ENCODE measurements at regions not wholly inside any gene's neighbourhood (a gene's known extent, or its start where the extent isn't known, plus 50 kb on each side); places are given as distances from the start of the nearest gene placed in this dataset.

GRCh38 chr10:53135213-53135896 lies 362.8 kb upstream of the MBL2 start:
- no peak overlapping the region for H3K27ac ChIP-seq
- H3K4me3 ChIP-seq = no peak overlapping the region
- no peak for TF ChIP-seq CTCF (IDR thresholded peaks at IDR 0.05)
- DNase-seq (ENCODE audit: low spot score) = no peak

GRCh38 chr10:53134050-53134449 lies 361.5 kb upstream of the MBL2 start:
- H3K27ac ChIP-seq = no peak overlapping the region
- DNase-seq (ENCODE audit: low spot score) = no peak
- no peak for TF ChIP-seq CTCF (IDR thresholded peaks at IDR 0.05)
- H3K4me3 ChIP-seq = no peak overlapping the region

DNA sequence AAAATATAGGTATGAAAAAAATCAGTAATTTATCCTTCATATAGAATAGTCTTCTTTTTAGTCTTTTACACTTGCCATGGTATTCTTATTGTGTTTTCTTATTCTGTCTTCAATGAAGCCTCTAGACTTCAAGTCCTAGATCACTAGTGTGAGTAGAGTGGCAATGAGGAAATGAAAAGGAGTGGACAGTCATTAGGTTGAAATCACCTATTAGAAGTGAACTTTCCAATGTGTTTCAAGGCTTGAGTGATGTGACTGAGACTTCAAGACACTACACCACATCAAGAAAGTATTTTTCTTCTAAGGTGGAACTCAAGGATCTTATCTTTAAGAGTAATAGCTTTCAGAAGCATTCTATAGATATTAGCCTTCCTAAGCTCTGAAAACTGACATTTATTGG lies 357.8 kb upstream of the MBL2 start:
- TF ChIP-seq CTCF (IDR thresholded peaks at IDR 0.05) = no peak
- Histone ChIP-seq H3K4me3 (no peak overlapping the region), H3K27ac (no peak overlapping the region)
- DNase-seq (ENCODE audit: low spot score) = no peak

- Histone ChIP-seq H3K4me3 (no peak overlapping the region), H3K27ac (no peak overlapping the region)
- DNase-seq (ENCODE audit: low spot score) = no peak
- TF ChIP-seq CTCF (IDR thresholded peaks at IDR 0.05) = no peak
Measured at GRCh38 chr10:53127686-53128085, 355.1 kb upstream of the MBL2 start.

DNA sequence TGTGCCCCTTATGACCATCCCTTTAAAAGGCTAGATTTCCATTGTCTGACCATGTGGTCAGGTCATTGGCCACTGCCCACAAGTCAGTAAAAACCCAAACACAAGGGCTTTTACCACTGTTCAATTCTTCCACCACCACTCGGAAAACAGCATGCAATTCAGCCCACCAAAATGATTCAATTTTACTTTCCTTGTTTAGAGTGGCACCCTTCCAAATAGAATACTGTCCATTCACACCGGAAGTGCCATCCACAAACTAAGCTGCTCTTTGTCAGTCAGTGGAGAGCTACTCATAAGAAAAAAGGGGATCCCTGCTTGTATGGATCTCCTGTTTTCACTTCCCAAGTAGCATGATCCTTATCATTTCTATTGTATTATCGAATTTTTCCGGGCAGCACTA lies 350.7 kb upstream of the MBL2 start:
- Histone ChIP-seq H3K27ac (no peak overlapping the region), H3K4me3 (no peak overlapping the region)
- DNase-seq (ENCODE audit: low spot score) = no peak
- TF ChIP-seq CTCF (IDR thresholded peaks at IDR 0.05) = no peak

GRCh38 chr10:53122281-53122680 lies 349.7 kb upstream of the MBL2 start:
- no peak for DNase-seq (ENCODE audit: low spot score)
- Histone ChIP-seq H3K4me3 (no peak overlapping the region), H3K27ac (no peak overlapping the region)
- no peak for TF ChIP-seq CTCF (IDR thresholded peaks at IDR 0.05)

DNA sequence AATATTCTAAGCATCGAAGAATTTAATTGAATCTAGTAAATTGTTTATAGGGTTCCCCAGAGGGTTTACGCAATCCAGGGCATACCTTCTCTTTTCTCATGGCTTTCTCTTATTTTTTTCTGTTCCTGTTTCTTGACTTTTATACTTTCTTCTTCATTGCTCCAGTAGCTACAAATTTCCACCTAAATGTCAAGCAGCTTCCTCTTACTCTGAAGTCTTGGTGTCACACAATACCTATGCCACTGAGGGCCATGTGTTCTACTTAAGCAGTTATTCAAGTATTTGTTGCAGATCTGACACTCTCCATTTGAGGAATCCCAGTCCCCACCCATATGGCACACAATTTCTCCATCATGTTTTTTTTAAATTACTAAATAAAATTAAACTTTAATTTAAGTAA lies 343.1 kb upstream of the MBL2 start:
- Histone ChIP-seq H3K27ac (no peak overlapping the region), H3K4me3 (no peak overlapping the region)
- no peak for DNase-seq (ENCODE audit: low spot score)
- TF ChIP-seq CTCF (IDR thresholded peaks at IDR 0.05) = no peak

Measured in coronary artery (tissue), 2 donors.